ENCODE measurements at regions not wholly inside any gene's neighbourhood (a gene's known extent, or its start where the extent isn't known, plus 50 kb on each side); places are given as distances from the start of the nearest gene placed in this dataset.

DNA sequence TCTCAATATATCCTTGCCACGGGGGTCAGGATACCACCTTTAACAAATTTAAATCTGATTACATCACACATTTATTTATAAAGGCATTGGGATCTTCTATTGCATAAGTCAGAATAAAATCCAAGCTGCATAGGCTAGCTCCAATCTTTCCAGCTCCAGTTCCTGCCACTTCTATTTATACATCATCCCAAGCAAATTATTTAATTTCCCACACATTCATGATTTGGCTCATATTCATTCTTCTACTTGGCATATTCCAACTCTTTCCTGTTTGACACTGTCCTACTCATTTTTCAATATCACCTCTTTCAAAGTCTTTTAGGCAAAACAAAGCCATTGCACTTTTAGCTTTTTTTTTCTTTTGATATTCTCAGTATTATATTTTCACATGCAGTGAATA, 579.0 kb upstream of the FZD8 start:
- FAIRE-seq (no peak), DNase-seq (ENCODE audit: low read depth, low spot score) (peak; percentile 21)
- dilution Hi-C loops (cut with MboI; ENCODE audit: extremely low pct_ligation_motif_present, low sequenced_read_pairs): no loop called here
- Histone ChIP-seq H3K36me3 (ENCODE audit: control insufficient read depth in 2 of 2, extremely low read depth in 1 of 2, insufficient read depth in 2 of 2, low read length in 2 of 2) (no peaks in the 10 kb centered on the region), H2AFZ (ENCODE audit: low read depth, low read length) (no peak overlapping the region), H3K4me3 (replicated peaks in 1 of 3; ENCODE audit: insufficient read depth in 1 of 3, low read depth in 1 of 3, low read length in 3 of 3) (no peak overlapping the region), H3K9me3 (replicated peaks; ENCODE audit: control insufficient read depth, insufficient read depth, low read length) (no peaks in the 10 kb centered on the region), H3K27ac (ENCODE audit: insufficient read depth, low read depth, low read length) (no peak overlapping the region), H3K4me1 (ENCODE audit: control insufficient read depth, extremely low read depth, insufficient read depth, low read length) (no peaks in the 10 kb centered on the region), H4K20me1 (replicated peaks; ENCODE audit: control insufficient read depth, extremely low read depth, insufficient read depth, low read length) (no peaks in the 10 kb centered on the region), H3K27me3 (ENCODE audit: control insufficient read depth in 2 of 2, insufficient read depth in 2 of 2, low read length in 2 of 2) (peaks cover 7 to 8% of the 10 kb centered on the region in 2 experiments), H3K4me2 (ENCODE audit: insufficient read depth, low read length) (no peak overlapping the region), H3K9me1 (replicated peaks; ENCODE audit: control insufficient read depth, extremely low read depth, insufficient read depth, low read length) (no peaks in the 10 kb centered on the region), H3K9ac (replicated peaks; ENCODE audit: extremely low read depth, insufficient read depth, low read length) (no peak overlapping the region), H3K79me2 (ENCODE audit: control insufficient read depth, insufficient read depth, low read length) (no peaks in the 10 kb centered on the region)
- no TSS peak for BruUV-seq (replicated peaks)
- ChIA-PET CTCF (interaction anchor here (1.4 to 2.1 kb wide), 3 partner anchors 10 to 17 kb away, joined by 3 to 5 read pairs (median 4); no protein-coding TSS in a partner anchor), POLR2A (interaction anchor here (0.7 kb wide), 1 partner anchor 411 kb away, joined by 3 read pairs; no protein-coding TSS in a partner anchor)
- TF ChIP-seq JUN (IDR thresholded peaks at IDR 0.05; ENCODE audit: borderline replicate concordance, insufficient read depth, insufficient read length, low read depth): no peak
- intact Hi-C loops (cut with micrococcal nuclease): no loop called here

- Histone ChIP-seq H2AFZ (ENCODE audit: low read depth, low read length) (no peak overlapping the region), H3K27ac (ENCODE audit: insufficient read depth, low read depth, low read length) (no peak overlapping the region), H3K9me3 (replicated peaks; ENCODE audit: control insufficient read depth, insufficient read depth, low read length) (no peaks in the 10 kb centered on the region), H3K79me2 (ENCODE audit: control insufficient read depth, insufficient read depth, low read length) (no peaks in the 10 kb centered on the region), H3K9me1 (replicated peaks; ENCODE audit: control insufficient read depth, extremely low read depth, insufficient read depth, low read length) (no peaks in the 10 kb centered on the region), H3K36me3 (ENCODE audit: control insufficient read depth in 2 of 2, extremely low read depth in 1 of 2, insufficient read depth in 2 of 2, low read length in 2 of 2) (no peaks in the 10 kb centered on the region), H3K27me3 (ENCODE audit: control insufficient read depth in 2 of 2, insufficient read depth in 2 of 2, low read length in 2 of 2) (peaks cover 7 to 8% of the 10 kb centered on the region in 2 experiments), H4K20me1 (replicated peaks; ENCODE audit: control insufficient read depth, extremely low read depth, insufficient read depth, low read length) (no peaks in the 10 kb centered on the region), H3K4me2 (ENCODE audit: insufficient read depth, low read length) (no peak overlapping the region), H3K9ac (replicated peaks; ENCODE audit: extremely low read depth, insufficient read depth, low read length) (no peak overlapping the region), H3K4me1 (ENCODE audit: control insufficient read depth, extremely low read depth, insufficient read depth, low read length) (no peaks in the 10 kb centered on the region), H3K4me3 (replicated peaks in 1 of 3; ENCODE audit: insufficient read depth in 1 of 3, low read depth in 1 of 3, low read length in 3 of 3) (no peak overlapping the region)
- dilution Hi-C loops (cut with MboI; ENCODE audit: extremely low pct_ligation_motif_present, low sequenced_read_pairs): no loop called here
- ChIA-PET POLR2A (no interaction called here), CTCF (no interaction called here)
- no TSS peak for BruUV-seq (replicated peaks)
- TF ChIP-seq MAX (IDR thresholded peaks at IDR 0.05; ENCODE audit: insufficient read depth, insufficient read length) (no peak), JUN (IDR thresholded peaks at IDR 0.05; ENCODE audit: borderline replicate concordance, insufficient read depth, insufficient read length, low read depth) (no peak), EZH2 (IDR thresholded peaks at IDR 0.05; ENCODE audit: borderline replicate concordance, low read depth, low read length, severe bottlenecking) (no peak), FOS (IDR thresholded peaks at IDR 0.05; ENCODE audit: borderline replicate concordance, insufficient read depth, low read length) (no peak), MYC (IDR thresholded peaks at IDR 0.05; ENCODE audit: low read depth, low read length) (no peak), POLR2AphosphoS5 (IDR thresholded peaks at IDR 0.05; ENCODE audit: insufficient read depth, low read depth, low read length) (no peak), CTCF (IDR thresholded peaks at IDR 0.05; ENCODE audit: extremely low read depth in 1 of 2, insufficient read depth in 1 of 2, low read depth in 1 of 2, low read length in 2 of 2) (no peak), GATA2 (IDR thresholded peaks at IDR 0.05; ENCODE audit: insufficient read depth, insufficient read length, low read depth, low read length) (no peak), POLR2A (IDR thresholded peaks at IDR 0.05; ENCODE audit: low read depth, low read length) (no peak)
- no peak for FAIRE-seq
- intact Hi-C loops (cut with micrococcal nuclease): no loop called here
- no peak for DNase-seq (ENCODE audit: low read depth, low spot score)
Observed at GRCh38 chr10:36220151-36220550, 578.1 kb upstream of the FZD8 start.

Data from endothelial cell of umbilical vein (primary cell).